GM21576 (cell line): ENCODE measurements at regions not wholly inside any gene's neighbourhood (a gene's known extent, or its start where the extent isn't known, plus 50 kb on each side); places are given as distances from the start of the nearest gene placed in this dataset.
A peak's percentile ranks its signal among the peaks of the same experiment; 100 is the strongest.
"Not testable (repeated sequence)": the region's sequence is repeated elsewhere in the genome, so short reads cannot be mapped to it uniquely, and the experiment has no call there.

Source experiments
- ATAC-seq: cut with Tn5 transposase; IDR thresholded peaks from one replicate; pipeline ENCODE4 v1.9.1; 2021; ENCODE audit warnings: mild to moderate bottlenecking, moderate library complexity; ENCODE audit not compliant: unreplicated experiment

GRCh38 chr21:28614791-28615190 lies 377.9 kb downstream of the LTN1 start:
- no peak for ATAC-seq

- no peak for ATAC-seq
Observed at GRCh38 chr21:28608646-28609045, 384.0 kb downstream of the LTN1 start.

DNA sequence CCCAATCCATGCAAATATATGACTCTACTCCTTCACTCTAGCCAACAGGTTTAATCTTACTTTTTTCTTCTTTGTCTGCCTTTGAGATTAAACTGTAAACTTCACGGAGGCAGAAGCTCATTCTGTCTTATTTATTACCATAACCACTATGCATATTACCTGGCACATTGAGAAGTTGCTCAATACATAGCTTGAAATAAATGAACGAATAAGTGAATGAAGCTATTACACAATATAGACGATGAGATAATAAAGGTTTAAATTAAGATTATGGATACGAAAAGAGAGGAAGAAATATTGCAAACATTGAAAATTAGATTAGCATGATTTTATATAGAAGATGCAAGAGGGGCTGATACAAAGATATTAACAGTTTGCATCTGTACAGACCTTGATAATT lies 385.1 kb downstream of the LTN1 start:
- no peak for ATAC-seq

GRCh38 chr21:28604946-28605537 lies 387.6 kb downstream of the LTN1 start:
- ATAC-seq, result peak; percentile 99

DNA sequence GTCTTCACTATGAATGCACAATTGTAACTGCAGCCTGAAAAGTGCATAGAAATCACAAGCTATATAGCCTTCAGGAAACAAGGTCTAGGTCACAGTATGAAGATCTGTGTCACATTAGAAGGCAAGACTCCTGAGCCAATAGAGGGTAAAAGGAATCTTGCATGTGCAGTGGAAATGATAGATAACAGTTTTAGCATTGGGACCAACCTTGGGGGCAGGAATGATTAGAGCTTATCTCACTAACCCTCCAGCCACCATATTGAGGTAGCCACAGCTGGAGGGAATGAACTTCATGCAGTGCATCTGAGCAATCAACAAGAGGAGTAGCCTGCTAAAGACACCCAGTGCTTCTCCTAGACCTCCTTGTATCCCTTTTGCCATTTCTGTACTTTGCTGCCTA lies 390.1 kb downstream of the LTN1 start:
- no peak for ATAC-seq

- ATAC-seq, result no peak
Observed at GRCh38 chr21:28598214-28598613, 394.5 kb downstream of the LTN1 start.

DNA sequence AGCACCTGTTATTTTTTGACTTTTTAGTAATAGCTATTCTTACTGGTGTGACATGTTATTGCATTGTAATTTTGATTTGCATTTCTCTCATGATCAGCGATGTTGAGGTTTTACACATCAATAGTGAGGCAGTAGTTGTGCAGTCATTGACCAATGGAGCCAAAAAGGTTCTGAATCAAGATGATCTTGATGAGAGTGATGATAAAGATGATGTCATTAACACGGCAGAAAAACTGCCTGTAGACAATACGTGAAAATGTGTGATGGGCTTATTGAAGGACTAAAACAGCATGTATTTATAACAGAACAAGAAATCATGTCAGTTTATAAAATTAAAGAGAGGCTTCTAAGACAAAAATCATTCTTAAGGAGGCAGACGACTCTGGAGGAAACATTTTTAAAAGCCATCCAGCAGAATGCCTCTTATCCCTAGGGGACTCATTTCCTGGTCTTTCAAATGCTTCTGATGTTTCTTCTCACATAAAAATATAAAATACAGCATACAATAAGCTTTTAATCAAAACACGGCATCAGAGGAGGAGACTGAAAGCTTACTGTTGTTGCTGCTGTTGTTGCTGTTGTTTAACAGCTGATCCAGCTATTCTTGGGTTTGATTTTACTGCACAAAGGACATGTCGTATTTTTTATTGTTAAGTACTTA lies 400.3 kb downstream of the LTN1 start:
- no peak for ATAC-seq

- ATAC-seq, result no peak
Observed at GRCh38 chr21:28590676-28591075, 402.0 kb downstream of the LTN1 start.

GRCh38 chr21:28590026-28590425 lies 402.7 kb downstream of the LTN1 start:
- ATAC-seq, result no peak

DNA sequence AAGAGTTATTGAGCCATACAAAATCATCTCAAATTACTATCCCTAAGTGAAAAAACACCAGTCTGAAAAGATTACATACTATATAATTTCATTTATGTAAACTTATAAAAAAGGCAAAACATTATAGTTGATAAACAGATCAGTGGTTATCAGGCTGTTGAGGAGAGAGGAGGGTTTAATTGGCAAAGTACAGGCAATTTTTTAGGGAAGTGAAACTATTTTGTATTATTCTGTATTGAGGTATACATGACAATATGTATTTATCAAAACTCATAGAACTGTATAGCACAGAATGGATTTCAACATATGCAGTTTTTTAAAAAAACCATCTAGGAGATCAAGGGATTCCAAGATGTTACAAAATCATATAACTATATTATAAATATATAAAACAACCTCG lies 403.7 kb downstream of the LTN1 start:
- ATAC-seq, result no peak

GRCh38 chr21:28587748-28588147 lies 404.9 kb downstream of the LTN1 start:
- ATAC-seq, result no peak

- no peak for ATAC-seq
Observed at GRCh38 chr21:28581976-28582375, 410.7 kb downstream of the LTN1 start.

GRCh38 chr21:28581311-28581731 lies 411.4 kb downstream of the LTN1 start:
- not testable (repeated sequence) for ATAC-seq

DNA sequence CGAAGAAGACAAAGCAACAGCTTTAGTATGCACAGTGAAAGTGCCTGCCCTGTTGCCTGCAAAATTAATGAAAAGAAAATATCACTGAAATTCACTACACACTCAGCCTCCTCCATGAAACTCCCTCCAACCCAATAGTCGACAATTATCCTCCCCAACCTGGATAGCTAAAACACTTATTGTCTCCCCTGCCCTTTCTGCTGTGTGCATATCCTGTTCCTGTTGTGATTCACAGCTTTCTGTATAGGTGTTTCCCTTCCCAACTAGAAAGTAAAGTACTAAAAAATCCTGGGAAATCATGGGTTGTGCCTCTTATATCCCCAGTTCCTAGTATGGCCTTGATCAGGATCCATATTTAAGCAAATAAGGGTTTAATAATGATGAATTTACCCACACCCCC lies 412.1 kb downstream of the LTN1 start:
- ATAC-seq, result no peak

GRCh38 chr21:28579986-28580550 lies 412.6 kb downstream of the LTN1 start:
- ATAC-seq, result no peak

- no peak for ATAC-seq
Observed at GRCh38 chr21:28568692-28569091, 424.0 kb downstream of the LTN1 start.

DNA sequence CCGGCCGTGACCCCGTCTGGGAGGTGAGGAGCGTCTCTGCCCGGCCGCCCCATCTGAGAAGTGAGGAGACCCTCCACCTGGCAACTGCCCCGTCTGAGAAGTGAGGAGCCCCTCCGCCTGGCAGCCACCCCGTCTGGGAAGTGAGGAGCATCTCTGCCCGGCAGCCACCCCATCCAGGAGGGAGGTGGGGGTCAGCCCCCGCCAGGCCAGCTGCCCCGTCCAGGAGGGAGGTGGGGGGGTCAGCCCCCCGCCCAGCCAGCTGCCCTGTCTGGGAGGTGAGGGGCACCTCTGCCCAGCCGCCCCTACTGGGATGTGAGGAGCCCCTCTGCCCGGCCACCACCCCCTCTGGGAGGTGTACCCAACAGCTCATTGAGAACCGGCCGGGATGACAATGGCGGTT lies 428.7 kb downstream of the LTN1 start:
- not testable (repeated sequence) for ATAC-seq

DNA sequence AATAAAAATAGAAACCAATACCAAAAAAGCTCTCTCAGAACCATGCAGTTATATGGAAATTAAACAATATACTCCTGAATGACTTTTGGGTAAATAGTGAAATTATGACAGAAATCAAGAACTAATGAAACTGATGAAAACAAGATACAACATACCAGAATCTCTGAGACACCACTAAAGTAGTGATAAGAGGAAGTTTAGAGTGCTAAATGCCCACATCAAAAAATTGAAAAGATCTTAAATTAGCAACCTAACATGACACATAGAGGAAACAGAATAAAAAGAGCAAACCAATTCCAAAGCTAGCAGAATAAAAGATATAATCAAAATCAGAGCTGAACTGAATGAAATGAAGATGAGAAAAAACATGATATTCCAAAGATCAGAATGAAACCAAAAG lies 430.9 kb downstream of the LTN1 start:
- no peak for ATAC-seq

GRCh38 chr21:28554660-28555475 lies 437.8 kb downstream of the LTN1 start:
- ATAC-seq, result no peak

DNA sequence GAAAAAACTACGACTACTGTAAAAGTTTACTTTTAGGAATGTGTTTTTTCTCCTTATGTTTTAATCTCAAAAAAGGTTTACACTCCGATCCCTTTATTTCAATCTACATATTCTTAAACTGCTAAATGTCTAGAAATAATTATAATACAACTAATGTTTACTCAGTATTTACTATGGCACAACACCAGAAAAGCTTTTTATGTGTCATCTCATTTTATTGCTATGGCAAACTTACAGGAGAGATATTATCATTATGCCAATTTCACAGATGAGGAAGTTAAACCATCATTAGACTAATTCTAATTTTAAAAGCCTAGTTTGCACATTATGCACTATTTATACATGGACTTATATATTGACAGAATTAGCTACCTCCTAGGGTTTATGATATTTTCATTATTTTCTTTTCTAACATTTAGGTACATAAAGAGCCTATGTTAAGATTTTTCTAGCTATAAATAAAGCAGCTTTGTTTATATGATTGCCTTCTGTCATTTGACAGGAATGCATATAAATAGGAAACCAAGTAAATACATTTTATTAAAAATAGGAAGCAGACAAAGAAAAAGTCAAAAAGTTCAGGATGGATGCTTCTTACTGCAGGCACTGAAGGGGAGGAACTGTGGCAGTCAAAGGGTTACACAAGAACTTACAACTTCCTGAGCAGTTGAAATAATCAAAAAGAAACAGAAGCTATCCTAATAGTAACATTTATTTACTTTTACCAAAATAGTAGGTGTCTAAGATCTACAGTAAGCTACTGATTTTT lies 442.4 kb downstream of the LTN1 start:
- no peak for ATAC-seq

DNA sequence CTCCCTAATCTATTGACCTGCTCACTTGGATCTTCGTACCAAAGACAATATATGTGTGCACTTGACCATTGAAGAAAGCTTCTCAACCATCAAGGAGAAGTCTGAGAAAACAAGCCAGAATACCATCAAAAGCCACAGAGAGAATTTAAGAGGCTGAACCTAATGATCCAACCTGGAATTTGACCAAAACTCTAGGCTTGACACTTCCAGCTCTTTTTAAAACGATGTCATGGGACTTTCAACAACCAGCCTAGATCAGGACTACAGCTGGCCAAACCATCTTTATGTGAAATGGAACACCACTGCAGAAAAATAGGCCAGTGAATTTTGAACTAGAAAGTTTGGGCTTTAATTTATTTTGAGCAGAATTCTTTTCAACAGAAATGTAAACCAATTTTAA lies 444.4 kb downstream of the LTN1 start:
- no peak for ATAC-seq
